Middle frontal gyrus (tissue), 1 donor: ENCODE measurements at regions not wholly inside any gene's neighbourhood (a gene's known extent, or its start where the extent isn't known, plus 50 kb on each side); places are given as distances from the start of the nearest gene placed in this dataset.

ENCODE experiments used
- DNase-seq: peaks from one replicate; pipeline ENCODE4 v3.0.0-alpha.2; 2015; ENCODE audit warnings: low spot score; ENCODE audit errors: extremely low spot score

DNA sequence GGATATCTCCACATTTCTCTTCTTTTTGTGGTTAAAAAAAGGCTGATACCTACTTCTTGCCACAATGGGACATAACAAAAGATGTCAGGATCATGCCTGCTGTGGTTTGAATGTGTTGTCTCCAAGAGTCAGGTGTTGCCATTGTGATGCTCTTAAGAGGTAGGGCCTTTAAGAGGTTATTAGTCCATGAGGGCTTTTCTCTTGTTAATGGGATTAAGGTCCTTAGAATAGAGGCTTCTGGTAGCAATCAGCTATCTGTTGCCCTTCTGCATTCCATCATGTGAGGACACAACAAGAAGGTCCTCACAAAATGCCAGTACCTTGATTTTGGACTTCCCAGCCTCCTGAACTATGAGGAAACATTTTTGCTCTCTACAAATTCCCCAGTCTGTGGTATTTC, 191.4 kb downstream of the GBA3 start:
- no peak for DNase-seq

DNA sequence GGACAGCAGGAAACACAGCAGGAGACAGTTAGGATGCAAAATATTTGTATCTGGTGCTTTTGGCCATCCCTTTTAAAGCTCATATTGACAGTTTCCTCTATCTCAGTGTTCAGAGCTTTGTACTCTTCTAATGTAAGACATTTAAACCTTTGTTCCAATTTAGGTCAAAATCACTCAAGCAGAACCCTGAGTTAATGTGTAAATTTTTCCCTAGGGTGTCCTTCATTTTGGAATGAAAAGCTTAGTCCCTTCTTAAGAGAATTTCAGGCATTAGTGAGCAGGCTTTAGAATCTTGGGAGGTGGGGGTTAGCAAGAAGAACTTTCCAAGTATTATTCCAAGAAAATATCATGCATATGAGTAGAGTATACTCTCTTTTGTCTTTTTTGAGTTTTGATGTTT, 188.7 kb downstream of the GBA3 start:
- no peak for DNase-seq

DNA sequence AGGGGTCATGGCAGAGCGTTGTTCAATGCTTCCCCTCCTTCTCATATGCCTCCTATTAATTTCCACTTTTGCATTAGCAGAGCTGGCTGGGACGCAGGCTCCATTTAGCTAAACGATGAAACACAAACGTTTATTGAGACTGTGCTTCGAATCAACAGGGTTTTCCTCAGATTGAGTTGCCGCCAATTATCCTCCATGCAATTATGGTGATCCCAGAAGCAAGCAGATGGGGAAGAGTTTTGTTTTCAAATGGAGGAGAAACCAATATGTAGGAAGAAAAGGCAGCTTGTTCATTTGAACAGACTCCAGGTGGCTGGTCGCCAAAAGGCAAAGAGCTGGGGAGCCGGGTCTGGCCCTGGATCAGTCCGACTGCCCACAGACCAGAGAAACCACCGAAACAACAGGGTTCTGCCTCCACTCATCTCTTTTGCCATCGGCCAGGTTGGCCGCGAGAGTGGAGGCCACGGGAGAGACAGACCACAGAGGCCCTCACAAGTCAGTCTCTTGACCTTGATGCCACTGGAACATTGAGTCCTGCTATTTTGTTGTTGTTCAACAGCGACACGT, 184.8 kb downstream of the GBA3 start:
- DNase-seq = no peak

DNA sequence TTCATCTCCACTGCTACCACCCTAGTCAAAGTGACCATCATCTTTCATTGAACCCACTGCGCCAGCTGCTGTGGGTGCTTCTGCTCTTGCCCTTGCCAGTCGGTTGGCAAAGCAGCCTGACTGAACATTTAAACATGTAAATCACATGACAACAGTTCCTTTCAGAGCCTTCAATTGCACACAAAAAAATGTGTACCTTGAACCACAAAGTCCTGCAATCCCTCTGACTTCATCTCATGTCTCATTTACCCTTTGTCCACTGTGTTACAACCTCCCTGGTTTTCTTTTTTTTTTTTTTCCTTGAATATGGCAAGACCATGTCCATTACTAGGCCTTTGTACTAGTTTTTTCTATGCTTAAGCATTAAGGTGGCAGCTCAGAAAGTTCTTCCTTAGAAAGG, 183.5 kb downstream of the GBA3 start:
- no peak for DNase-seq

DNA sequence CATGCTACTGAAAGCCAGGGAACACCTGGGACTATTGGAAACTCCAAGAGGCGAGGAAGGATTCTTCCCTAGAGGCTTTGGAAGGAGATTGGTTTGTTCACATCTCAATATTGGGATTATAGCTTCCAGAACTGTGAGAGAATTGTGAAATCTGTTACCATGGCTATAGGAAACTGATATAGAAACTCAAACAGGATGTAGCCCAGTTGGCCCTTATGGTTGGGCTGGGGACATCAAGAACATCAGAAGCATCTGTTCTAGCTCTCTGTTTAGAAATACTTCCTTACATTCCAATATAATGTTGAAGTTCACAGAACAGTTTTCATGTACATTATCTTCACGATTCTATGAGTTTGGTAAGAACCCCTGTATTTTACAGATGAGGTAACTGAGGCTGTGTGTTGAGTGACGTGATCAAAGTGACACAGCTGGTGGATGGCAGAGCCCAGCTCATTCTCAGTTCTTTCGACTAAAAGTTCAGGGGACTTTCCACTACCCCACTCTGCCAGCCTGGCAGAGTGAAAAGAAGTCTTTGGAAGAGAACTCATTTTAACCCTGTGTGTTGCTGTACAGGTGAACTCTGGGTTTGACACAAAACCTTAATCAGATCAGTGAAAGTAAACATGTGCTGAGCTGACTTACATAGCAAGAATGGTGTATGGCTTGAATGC, 183.0 kb downstream of the GBA3 start:
- no peak for DNase-seq

DNA sequence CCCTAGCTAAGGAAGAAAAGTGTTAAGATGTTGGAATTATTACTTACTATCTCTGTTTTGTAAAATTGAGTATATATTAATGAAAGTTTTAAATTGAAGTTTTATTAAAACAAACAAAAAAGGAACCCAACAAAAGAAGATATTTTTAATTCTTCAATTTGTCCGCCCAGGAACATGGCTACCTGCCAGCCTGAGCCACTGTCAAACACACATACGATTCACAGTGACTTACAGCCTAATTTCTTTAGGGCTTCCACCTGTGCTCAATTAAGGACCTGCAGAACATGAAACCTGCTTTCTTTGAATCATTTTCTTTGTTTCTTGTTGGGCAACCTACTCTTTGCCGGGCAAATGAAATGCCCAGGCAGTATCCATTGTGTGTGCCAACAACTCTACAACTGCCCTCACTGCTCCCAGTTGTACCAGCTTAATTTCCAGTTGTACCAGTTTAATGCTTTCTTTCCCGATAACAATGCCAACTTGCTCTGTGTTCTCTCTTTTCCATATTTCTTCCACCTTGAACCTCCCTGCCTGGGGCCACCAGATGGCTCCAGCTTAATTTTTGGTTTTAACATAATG, 181.7 kb downstream of the GBA3 start:
- no peak for DNase-seq

DNA sequence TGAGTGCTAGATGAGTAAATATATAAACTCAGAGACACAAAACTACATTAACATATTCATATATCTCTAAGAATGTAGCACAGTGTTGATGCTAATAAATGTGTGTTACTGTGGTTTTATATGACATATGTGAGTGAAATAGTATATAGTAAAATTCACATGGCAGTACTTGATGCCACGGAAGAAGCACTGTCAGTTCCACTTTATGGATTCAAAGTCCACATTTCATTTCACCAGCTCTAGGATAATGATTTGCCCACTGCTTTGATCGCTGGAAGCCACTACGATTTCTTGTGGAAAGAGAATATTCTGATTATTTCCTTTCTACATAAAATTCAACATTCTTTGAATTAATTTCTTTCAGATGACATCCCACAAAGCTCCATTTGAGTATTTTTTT, 181.2 kb downstream of the GBA3 start:
- no peak for DNase-seq

DNA sequence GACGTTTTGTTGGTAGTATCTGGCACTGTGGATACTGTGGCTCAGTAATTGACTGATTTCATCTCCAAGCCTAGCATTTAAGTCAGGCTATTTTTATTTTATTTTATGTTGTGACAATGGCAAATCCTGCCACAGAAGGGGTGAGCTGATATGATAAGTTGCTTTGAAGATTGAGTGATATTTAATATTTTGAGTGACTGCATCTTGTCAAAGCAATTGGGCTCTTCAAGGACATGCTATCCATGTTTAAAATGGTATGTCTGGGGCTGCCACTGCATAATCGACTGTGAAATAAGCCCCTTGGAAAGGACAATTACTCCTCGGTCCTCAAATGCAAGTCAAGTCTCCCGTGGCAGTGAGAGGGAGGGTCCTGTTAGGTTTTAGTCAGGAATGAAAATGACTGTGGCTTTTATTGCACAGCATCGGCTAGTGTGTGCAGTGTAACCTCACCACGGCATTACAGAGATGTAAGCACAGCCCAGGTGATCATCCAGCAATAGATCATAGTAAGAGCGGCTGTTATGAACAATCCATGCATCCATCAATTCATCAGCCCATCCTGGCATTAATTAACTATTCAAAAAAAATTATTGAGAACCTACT, 178.2 kb downstream of the GBA3 start:
- no peak for DNase-seq

DNA sequence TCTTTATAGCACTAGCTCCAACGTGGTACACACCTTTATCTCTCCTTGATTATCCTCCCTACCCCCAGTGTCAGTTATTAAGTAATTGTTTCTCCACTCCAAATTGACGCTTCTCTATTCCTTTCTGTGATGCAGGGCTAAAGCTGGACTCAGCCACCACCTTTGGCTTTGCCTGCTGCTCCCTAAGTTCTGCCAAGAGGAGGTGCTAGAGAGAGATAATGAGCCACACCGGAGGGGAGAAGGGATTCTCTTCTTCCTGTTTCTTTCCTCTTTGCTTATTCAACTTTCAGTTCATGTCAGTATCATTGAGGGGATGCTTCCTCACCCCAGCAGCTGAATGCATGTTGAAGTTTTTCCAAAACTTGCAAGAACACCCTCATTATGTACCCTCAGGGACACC, 176.5 kb downstream of the GBA3 start:
- no peak for DNase-seq
